Prostate gland (tissue), 2 donors: ENCODE measurements at regions not wholly inside any gene's neighbourhood (a gene's known extent, or its start where the extent isn't known, plus 50 kb on each side); places are given as distances from the start of the nearest gene placed in this dataset.

ENCODE experiments used
- DNase-seq: peaks from one replicate; pipeline ENCODE4 v3.0.0-alpha.2; 2019; ENCODE audit warnings: low spot score
- H3K27ac ChIP-seq, 2 donors: fragments of 200-600 bp; sonication (generic); 2 replicates each; pipeline ENCODE4 v1.5.1; 2017 to 2019
- H3K27me3 ChIP-seq: fragments of 200-600 bp; sonication (generic); replicated peaks from 2 replicates; pipeline ENCODE4 v1.5.1; 2019; ENCODE audit not compliant: insufficient read depth
- H3K36me3 ChIP-seq, 2 donors: fragments of 200-600 bp; sonication (generic); 1 replicate in 1 of 2; 2 replicates in 1 of 2; pipeline versions ENCODE4 v1.5.1 to v1.8.1; 2017 to 2019
- H3K4me1 ChIP-seq: fragments of 200-600 bp; sonication (generic); replicated peaks from 2 replicates; pipeline ENCODE4 v1.5.1; 2019
- H3K4me3 ChIP-seq, 2 donors: fragments of 200-600 bp; sonication (generic); 2 replicates each; pipeline ENCODE4 v1.5.1; 2017 to 2019
- H3K9me3 ChIP-seq: fragments of 200-600 bp; sonication (generic); 2 replicates; pipeline ENCODE4 v1.5.1; 2017
- POLR2A ChIP-seq: fragments of 450-650 bp; IDR thresholded peaks from one replicate; pipeline ENCODE4 v1.6.1; 2016; ENCODE audit warnings: antibody characterized with exemption, mild to moderate bottlenecking
- POLR2AphosphoS5 ChIP-seq: sonication (generic); formaldehyde crosslinking; IDR thresholded peaks from one replicate; pipeline ENCODE4 v1.6.1; 2017; ENCODE audit warnings: antibody characterized with exemption
- WGBS: methylation state at CpG from one replicate; pipeline ENCODE4 v1.1.5; 2018; 5-methylcytosine and 5-hydroxymethylcytosine counted together
- intact Hi-C: fragments of 100-400 bp; cut with DNase I; formaldehyde crosslinking; loops from one replicate; pipeline ENCODE4 v1.14.2; 2022
- TF ChIP-seq, protein P1 (sequence below), 4 experiments: fragments of 200-600 bp in 2 of 4; fragments of 450-650 bp in 2 of 4; sonication (generic) in 2 of 4; IDR thresholded peaks; 1 replicate in 3 of 4; 2 replicates in 1 of 4; pipeline ENCODE4 v1.5.1; 2016 to 2019; ENCODE audit warnings: antibody characterized with exemption in 4 of 4, mild to moderate bottlenecking in 2 of 4, moderate library complexity in 2 of 4

DNA sequence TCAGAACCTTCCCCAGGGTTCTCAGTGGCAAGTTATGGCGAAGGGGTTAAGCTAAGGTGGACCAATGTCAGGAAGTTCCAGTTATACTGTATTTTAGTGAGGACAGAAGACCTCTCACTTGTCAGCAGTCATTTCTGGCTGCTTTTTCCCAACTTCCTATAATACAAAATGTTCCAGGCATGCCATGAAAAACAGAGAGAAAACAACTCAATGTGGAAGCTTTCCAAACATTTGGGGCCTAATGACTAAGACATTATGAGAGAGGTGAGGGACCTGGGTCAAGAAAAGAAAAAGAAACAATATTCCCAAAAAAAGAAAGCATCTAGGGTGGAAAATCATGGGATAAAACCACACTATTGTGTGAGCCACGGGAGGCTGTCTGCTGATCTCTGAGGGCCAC is 99.9 kb upstream of the MAP3K4 start:
- WGBS = 80% methylated on average over 2 of the region's 2 CpGs

DNA sequence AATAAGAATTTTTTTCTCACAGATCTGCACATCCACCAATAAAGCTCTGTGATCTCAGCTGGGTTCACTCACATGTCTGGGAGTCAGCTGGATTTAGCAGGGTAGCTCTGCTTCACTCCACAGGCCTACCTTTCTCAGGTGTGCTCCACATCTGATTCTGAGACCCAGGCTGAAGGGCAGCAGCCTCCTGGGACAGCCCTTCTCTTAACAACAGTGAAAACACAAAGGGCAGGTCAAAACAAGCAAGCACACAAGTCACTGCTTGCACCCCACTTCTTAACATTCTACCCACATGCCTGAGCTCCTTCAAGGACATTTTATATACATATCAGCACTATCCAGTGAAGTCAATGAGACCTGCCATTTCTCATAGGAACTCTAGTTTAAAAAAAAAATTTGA is 96.0 kb upstream of the MAP3K4 start:
- no peaks in the 10 kb centered on the region for H3K36me3 ChIP-seq
- no peak overlapping the region for H3K27ac ChIP-seq
- no peak for DNase-seq
- no peaks in the 10 kb centered on the region for H3K4me1 ChIP-seq
- H3K27me3 ChIP-seq = no peaks in the 10 kb centered on the region
- H3K9me3 ChIP-seq = no peaks in the 10 kb centered on the region
- no peak for TF ChIP-seq POLR2AphosphoS5
- no peak for TF ChIP-seq POLR2A
- TF ChIP-seq, protein P1, sequence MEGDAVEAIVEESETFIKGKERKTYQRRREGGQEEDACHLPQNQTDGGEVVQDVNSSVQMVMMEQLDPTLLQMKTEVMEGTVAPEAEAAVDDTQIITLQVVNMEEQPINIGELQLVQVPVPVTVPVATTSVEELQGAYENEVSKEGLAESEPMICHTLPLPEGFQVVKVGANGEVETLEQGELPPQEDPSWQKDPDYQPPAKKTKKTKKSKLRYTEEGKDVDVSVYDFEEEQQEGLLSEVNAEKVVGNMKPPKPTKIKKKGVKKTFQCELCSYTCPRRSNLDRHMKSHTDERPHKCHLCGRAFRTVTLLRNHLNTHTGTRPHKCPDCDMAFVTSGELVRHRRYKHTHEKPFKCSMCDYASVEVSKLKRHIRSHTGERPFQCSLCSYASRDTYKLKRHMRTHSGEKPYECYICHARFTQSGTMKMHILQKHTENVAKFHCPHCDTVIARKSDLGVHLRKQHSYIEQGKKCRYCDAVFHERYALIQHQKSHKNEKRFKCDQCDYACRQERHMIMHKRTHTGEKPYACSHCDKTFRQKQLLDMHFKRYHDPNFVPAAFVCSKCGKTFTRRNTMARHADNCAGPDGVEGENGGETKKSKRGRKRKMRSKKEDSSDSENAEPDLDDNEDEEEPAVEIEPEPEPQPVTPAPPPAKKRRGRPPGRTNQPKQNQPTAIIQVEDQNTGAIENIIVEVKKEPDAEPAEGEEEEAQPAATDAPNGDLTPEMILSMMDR (IDR thresholded peaks at IDR 0.05) = no peak
- intact Hi-C loops = no loop called here
- no peak overlapping the region for H3K4me3 ChIP-seq

More for the DNA sequence above, 99.9 kb upstream of the MAP3K4 start:
- Histone ChIP-seq H3K4me3 (no peak overlapping the region), H3K4me1 (no peaks in the 10 kb centered on the region), H3K36me3 (no peaks in the 10 kb centered on the region), H3K9me3 (no peaks in the 10 kb centered on the region), H3K27ac (no peak overlapping the region), H3K27me3 (no peaks in the 10 kb centered on the region)
- intact Hi-C loops = no loop called here
- DNase-seq = no peak
- TF ChIP-seq, protein P1 (IDR thresholded peaks at IDR 0.05) = no peak
- no peak for TF ChIP-seq POLR2AphosphoS5
- TF ChIP-seq POLR2A = no peak

DNA sequence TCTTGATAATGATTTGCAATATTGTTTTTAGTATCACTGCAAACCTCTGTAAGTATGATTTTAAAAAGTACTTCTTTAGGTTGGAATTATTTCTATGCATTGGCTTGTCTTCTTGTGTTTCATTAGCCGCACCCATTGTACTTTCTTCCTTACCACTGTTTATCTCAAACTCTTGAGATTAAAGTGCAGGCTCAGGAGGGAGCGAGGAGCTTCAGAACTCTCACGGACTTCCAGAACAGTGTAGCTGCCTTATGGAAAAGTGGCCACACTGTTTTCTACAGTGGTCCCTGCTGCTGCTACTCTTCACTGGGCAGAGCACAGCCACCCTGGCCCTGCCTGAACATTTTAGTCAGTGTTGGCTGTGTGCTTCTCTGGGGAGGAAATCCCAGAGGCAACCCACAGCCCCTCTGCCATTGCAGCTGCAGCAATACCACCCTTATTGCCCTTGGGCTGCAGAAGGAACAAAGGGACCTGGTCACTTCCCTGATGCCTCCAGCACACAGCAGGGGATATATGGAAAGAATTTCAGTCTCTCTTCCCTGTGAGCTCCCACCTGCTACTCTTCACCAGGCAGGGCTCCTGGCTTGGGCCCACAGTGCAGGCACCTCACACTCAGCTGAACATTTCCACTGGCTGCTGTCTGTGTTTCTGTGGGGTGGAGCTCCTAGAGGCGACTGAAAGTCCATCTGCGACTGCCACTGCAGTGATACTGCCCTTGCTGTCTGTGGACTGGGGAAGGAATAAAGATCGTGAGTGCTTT is 91.7 kb upstream of the MAP3K4 start:
- TF ChIP-seq, protein P1 (IDR thresholded peaks at IDR 0.05) = no peak
- TF ChIP-seq POLR2AphosphoS5 (no peak), POLR2A (no peak)

DNA sequence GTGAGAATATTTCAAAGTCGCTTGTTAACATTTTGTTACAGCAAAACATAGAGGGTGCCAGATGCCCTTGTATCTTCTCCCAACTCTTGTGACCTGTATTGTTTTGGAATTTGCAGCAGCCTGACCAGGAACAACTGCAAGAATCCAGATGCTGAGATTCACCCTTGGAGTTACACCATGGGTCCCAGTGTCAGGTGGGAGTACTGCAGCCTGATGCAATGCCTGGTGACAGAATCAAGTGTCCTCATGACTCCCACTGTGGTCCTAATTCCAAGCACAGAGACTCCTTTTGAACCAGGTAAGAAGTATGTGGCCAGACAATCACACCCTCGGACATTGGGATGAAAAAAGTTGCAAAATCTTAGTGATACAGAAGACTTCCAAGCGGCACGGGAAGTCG is 79.6 kb upstream of the MAP3K4 start:
- Histone ChIP-seq H3K9me3 (no peaks in the 10 kb centered on the region), H3K4me3 (no peak overlapping the region), H3K36me3 (no peaks in the 10 kb centered on the region), H3K27ac (no peak overlapping the region), H3K4me1 (no peaks in the 10 kb centered on the region), H3K27me3 (no peaks in the 10 kb centered on the region)
- intact Hi-C loops = no loop called here
- TF ChIP-seq, protein P1 (IDR thresholded peaks at IDR 0.05) = no peak
- TF ChIP-seq POLR2A (no peak), POLR2AphosphoS5 (no peak)
- no peak for DNase-seq
- whole genome bisulfite sequencing = 95% methylated on average over 5 of the region's 5 CpGs

More for the DNA sequence above, 91.7 kb upstream of the MAP3K4 start:
- H3K9me3 ChIP-seq = no peaks in the 10 kb centered on the region
- no peaks in the 10 kb centered on the region for H3K4me1 ChIP-seq
- intact Hi-C loops = no loop called here
- H3K36me3 ChIP-seq = no peaks in the 10 kb centered on the region
- H3K27ac ChIP-seq = no peak overlapping the region
- H3K4me3 ChIP-seq = no peak overlapping the region
- no peaks in the 10 kb centered on the region for H3K27me3 ChIP-seq
- 82% methylated on average over 6 of the region's 6 CpGs for WGBS
- DNase-seq = no peak

GRCh38 chr6:160912411-160912810 is 79.2 kb upstream of the MAP3K4 start:
- DNase-seq = no peak
- H3K27ac ChIP-seq = no peak overlapping the region
- TF ChIP-seq POLR2AphosphoS5 = no peak
- TF ChIP-seq, protein P1 (IDR thresholded peaks at IDR 0.05) = no peak
- no peak for TF ChIP-seq POLR2A
- H3K4me3 ChIP-seq = no peak overlapping the region
- no peaks in the 10 kb centered on the region for H3K36me3 ChIP-seq
- no peaks in the 10 kb centered on the region for H3K27me3 ChIP-seq
- 91% methylated on average over 6 of the region's 6 CpGs for WGBS
- intact Hi-C loops = no loop called here
- no peaks in the 10 kb centered on the region for H3K9me3 ChIP-seq
- no peaks in the 10 kb centered on the region for H3K4me1 ChIP-seq
